GM04504 (cell line): ENCODE measurements at regions not wholly inside any gene's neighbourhood (a gene's known extent, or its start where the extent isn't known, plus 50 kb on each side); places are given as distances from the start of the nearest gene placed in this dataset.

ENCODE experiments used
- DNase-seq: peaks from one replicate; pipeline ENCODE4 v3.0.0-alpha.2; 2012; ENCODE audit warnings: low read depth

GRCh38 chr11:27858866-27859265, 158.6 kb upstream of the BDNF start:
- no peak for DNase-seq

- no peak for DNase-seq
These were observed 157.3 kb upstream of the BDNF start for GRCh38 chr11:27857588-27857987.

- no peak for DNase-seq
These were observed 156.8 kb upstream of the BDNF start for GRCh38 chr11:27857014-27857413.

- no peak for DNase-seq
These were observed 148.2 kb upstream of the BDNF start for GRCh38 chr11:27848423-27848822.

GRCh38 chr11:27847496-27847895, 147.2 kb upstream of the BDNF start:
- no peak for DNase-seq

GRCh38 chr11:27842290-27842689, 142.0 kb upstream of the BDNF start:
- no peak for DNase-seq

- no peak for DNase-seq
These were observed 140.8 kb upstream of the BDNF start for GRCh38 chr11:27841023-27841422.

GRCh38 chr11:27839226-27839913, 139.1 kb upstream of the BDNF start:
- peak; percentile 19 for DNase-seq

GRCh38 chr11:27838674-27839073, 138.4 kb upstream of the BDNF start:
- DNase-seq: no peak

GRCh38 chr11:27837895-27838563, 137.8 kb upstream of the BDNF start:
- no peak for DNase-seq

GRCh38 chr11:27830206-27830605, 130.0 kb upstream of the BDNF start:
- DNase-seq: no peak

- peak; percentile 10 for DNase-seq
These were observed 120.0 kb upstream of the BDNF start for GRCh38 chr11:27820249-27820648.

- no peak for DNase-seq
These were observed 115.9 kb upstream of the BDNF start for GRCh38 chr11:27816197-27816596.

- DNase-seq: no peak
These were observed 112.1 kb upstream of the BDNF start for GRCh38 chr11:27812341-27812740.

- DNase-seq: peak; percentile 30
These were observed 107.3 kb upstream of the BDNF start for GRCh38 chr11:27807596-27807995.

GRCh38 chr11:27806122-27806521, 105.9 kb upstream of the BDNF start:
- no peak for DNase-seq

- no peak for DNase-seq
These were observed 96.0 kb upstream of the BDNF start for GRCh38 chr11:27795955-27796861.

- no peak for DNase-seq
These were observed 86.6 kb upstream of the BDNF start for GRCh38 chr11:27786864-27787263.

- no peak for DNase-seq
These were observed 86.1 kb upstream of the BDNF start for GRCh38 chr11:27786331-27786730.

GRCh38 chr11:27783701-27784355, 83.6 kb upstream of the BDNF start:
- no peak for DNase-seq

GRCh38 chr11:27777033-27777432, 76.8 kb upstream of the BDNF start:
- no peak for DNase-seq

- no peak for DNase-seq
These were observed 73.6 kb upstream of the BDNF start for GRCh38 chr11:27773884-27774283.
